Stimulated activated CD4-positive, alpha-beta T cell treated with anti-CD3 and anti-CD28 coated beads, Interleukin-2, amount 100 ng/mL, for 48 hours (primary cell): ENCODE measurements at regions not wholly inside any gene's neighbourhood (a gene's known extent, or its start where the extent isn't known, plus 50 kb on each side); places are given as distances from the start of the nearest gene placed in this dataset.
"Not testable (repeated sequence)": the region's sequence is repeated elsewhere in the genome, so short reads cannot be mapped to it uniquely, and the experiment has no call there.

Experiments used
- DNase-seq, 2 donors: peaks; one replicate each; pipeline ENCODE4 v3.0.0-alpha.2; 2020

- no peak for DNase-seq
Measured at GRCh38 chr2:128603411-128603924, 284.8 kb upstream of the HS6ST1 start.

DNA sequence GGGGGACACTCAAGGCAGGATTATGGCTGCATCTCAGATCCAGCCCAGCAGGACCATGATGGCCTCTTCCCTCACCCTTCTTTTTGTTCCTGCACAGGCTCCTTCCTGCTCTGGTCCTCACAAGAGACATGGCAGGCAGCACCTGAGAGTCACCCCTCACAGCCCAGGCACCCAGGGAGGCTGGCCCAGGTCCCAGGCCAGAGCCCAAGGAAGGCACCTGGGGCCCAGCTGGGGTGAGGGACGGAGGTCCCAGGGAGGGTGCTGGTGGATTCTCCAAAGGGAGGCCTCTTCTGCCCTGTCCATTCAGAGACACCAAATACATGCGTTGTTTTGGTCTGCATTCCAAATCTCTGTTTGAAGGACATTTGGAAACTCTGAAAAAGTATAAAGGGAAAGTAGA, 285.4 kb upstream of the HS6ST1 start:
- DNase-seq = no peak

DNA sequence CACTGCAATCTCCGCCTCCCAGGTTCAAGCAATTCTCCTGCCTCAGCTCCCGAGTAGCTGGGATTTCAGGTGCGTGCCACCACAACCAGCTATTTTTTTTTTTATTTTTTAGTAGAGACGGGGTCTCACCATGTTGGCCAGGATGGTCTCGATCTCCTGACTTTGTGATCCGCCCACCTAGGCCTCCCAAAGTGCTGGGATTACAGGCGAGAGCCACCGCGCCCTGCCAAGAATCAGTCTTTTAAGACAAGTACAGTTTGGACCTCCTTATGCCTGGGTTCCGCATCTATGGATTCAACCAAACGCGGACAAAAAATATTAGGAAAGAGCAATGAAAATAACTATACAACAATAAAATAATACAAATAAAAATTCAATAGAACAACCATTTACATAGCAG, 285.9 kb upstream of the HS6ST1 start:
- DNase-seq = not testable (repeated sequence)

- no peak for DNase-seq
Measured at GRCh38 chr2:128605421-128605820, 286.8 kb upstream of the HS6ST1 start.

DNA sequence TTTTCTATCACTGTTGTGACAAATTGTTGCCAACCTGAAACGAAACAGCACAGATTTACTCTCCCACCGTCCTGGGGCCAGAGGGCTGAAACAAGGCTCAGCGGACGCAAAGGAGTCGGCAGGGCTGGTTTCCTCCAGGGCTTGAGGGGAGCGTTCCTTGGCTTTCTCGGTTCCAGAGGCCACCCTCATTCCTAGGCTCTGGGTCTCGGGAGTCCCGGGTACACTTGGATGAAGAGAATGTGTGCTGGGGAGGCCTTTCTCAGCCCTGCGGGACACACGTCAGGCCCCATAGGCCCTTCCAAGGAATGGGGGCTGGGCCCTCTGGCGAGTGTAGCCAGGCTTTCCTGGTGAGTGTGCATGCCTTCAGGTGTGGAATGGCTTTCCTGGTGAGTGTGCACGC, 287.3 kb upstream of the HS6ST1 start:
- DNase-seq = no peak

- no peak for DNase-seq
Measured at GRCh38 chr2:128606837-128607236, 288.2 kb upstream of the HS6ST1 start.

DNA sequence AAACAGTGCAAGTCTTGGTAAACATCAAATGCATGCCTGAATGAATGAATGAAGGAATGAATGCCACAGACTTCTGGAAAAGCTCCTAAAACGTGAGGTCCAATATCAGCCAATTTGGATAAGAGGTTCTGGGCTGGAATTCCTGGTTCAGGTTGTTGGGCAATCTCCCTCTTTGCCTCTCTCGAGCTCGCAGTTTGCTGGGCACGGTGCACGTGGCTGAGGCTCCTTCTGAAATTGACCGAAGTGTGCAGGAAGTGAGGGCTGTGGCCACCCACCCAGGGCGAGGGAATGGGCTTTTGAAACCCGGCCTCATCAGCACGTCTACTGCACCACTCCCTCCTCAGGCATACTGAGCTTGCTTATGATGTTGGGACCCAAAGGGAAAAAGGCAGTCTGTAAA, 288.8 kb upstream of the HS6ST1 start:
- no peak for DNase-seq

DNA sequence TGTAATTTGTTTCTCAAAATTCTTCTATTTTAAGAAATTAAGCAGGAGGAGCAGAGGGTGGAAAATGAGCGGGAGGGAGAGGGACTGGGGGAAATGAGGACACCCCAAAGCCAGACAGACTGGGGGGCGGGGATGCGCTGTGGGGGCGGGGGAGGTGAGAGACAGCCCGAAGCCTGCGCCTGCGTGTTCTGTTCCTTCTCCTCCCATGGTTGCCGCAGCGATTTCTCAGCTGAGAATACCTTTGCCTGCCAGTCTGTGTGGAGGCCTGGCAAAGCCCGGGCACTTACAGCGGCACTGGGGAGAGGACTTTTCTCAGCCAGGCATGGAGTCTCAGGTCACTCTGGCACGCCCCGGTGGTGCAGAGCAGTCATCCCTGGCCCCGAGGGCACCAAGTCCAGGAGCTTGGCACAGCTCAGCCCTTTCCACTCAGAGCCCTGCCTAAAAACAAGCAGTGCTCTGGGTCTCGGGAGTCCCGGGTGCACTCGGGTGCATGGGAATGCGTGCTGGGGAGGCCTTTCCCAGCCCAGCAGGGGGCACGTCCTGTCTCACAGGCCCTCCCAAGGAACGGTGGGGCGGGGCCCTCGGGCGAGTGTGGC, 289.3 kb upstream of the HS6ST1 start:
- no peak for DNase-seq

GRCh38 chr2:128608921-128609880, 290.5 kb upstream of the HS6ST1 start:
- DNase-seq = no peak

- DNase-seq = no peak
Measured at GRCh38 chr2:128610496-128610895, 291.8 kb upstream of the HS6ST1 start.

DNA sequence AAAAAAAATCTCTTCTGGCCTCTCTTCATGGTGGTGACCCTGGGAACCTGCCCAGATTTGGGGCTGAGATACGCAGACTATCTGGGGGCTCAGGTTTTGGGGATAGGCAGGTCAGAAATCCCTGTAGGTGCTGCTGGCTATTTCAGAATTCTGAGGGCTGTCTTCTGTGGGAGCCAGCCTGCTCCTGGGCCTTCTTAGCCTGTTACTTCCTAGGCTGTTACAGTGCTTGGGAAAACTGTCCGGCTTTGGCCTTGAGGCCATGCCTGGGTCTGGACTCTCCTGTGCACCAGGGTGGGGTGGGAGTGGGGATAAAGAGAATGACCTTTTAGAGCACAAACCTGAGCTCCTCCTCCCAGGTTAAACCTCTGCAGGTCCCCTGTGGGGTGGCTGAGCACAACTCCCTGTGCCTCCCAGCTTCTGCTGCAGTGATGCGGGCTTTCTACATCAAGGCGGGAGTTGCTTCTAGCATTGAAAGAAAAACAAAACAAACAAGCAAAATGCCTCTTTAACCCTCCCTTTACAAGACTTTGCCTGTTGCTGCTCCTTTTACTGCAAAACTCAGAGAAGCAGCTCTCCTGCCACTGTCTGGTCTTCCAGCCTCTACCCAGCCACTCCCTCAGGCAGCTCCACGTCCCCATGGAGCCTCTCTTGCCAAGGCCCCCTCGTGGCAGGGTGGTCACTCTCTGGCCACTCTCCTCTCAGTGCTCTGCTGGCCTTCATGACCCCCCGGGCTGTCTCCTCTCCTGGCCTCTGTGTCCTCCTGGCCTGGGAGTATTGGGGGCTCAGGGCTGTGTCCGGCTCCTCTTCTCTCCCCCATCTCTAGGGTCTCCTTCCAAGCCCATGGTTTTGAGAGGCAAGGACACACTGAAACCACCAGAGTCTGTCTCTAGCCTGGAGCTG, 293.0 kb upstream of the HS6ST1 start:
- no peak for DNase-seq

DNA sequence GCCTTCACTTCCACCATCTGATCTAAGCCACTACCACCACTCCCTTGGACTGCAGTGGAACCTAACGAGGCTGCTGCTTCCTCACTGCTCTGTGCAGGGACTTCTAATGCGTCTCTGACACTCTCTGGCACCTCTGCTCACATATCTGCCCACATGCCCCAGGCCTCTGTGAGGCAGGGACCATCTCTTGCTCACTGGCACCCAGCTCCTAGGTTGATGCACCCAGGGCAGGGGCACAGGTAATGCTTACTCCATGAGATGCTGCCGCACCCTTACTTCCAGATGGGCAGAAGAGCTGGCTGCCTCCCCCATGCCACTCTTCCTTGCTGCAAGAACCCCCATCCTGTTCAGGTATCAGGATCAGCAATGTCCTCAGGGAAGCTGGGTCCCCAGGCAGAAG, 294.0 kb upstream of the HS6ST1 start:
- DNase-seq = no peak

- no peak for DNase-seq
Measured at GRCh38 chr2:128613351-128613750, 294.7 kb upstream of the HS6ST1 start.

GRCh38 chr2:128613876-128614275, 295.2 kb upstream of the HS6ST1 start:
- no peak for DNase-seq

GRCh38 chr2:128614907-128615306, 296.2 kb upstream of the HS6ST1 start:
- not testable (repeated sequence) for DNase-seq

GRCh38 chr2:128615571-128615970, 296.9 kb upstream of the HS6ST1 start:
- no peak for DNase-seq

DNA sequence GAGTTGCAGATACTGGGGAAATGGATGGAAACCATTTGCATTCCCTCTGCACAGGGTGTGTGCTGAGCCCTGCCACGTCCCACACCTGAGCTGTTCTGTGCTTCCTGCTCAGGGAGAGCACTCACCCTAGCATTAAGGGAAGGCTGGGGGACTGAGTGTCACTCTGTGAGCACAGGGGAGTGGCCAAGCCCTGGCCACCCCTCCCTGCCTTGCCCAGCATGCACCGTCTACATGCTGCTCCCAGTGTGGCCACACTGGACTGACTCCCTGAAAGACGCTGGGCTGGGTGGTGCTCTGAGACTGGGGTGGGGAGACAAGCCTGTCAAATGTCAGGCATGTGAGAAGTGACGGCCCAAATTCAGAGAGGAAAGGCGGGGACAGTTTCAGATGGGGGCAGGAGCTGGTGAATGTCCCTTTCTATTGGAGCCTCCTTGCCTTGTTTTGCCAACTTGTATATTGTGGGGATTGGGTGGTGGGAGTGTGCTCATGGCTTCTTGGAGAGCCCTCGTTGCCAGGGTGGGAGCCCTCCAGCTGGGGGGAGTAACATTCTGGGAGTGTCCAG, 298.4 kb upstream of the HS6ST1 start:
- no peak for DNase-seq

DNA sequence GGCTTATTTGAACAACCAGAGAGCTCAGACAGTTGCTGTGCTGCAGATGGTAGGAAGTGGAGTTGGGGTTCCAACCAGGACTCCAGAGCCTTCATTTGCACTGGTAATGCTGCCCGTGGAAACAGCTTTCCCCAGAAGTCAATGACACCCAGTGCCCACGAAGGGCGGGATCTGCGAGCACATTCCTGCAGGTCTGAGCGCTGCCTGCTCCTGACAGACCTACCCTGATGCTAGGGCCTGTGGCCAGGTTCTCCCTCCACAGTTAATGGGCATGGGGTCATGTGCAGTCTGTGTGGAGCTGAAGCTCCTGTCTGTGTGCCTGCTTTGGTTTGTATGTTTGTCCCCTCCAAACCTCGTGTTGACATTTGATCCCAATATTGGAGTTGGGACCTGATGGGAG, 299.0 kb upstream of the HS6ST1 start:
- DNase-seq = no peak

- no peak for DNase-seq
Measured at GRCh38 chr2:128618642-128619041, 300.0 kb upstream of the HS6ST1 start.

DNA sequence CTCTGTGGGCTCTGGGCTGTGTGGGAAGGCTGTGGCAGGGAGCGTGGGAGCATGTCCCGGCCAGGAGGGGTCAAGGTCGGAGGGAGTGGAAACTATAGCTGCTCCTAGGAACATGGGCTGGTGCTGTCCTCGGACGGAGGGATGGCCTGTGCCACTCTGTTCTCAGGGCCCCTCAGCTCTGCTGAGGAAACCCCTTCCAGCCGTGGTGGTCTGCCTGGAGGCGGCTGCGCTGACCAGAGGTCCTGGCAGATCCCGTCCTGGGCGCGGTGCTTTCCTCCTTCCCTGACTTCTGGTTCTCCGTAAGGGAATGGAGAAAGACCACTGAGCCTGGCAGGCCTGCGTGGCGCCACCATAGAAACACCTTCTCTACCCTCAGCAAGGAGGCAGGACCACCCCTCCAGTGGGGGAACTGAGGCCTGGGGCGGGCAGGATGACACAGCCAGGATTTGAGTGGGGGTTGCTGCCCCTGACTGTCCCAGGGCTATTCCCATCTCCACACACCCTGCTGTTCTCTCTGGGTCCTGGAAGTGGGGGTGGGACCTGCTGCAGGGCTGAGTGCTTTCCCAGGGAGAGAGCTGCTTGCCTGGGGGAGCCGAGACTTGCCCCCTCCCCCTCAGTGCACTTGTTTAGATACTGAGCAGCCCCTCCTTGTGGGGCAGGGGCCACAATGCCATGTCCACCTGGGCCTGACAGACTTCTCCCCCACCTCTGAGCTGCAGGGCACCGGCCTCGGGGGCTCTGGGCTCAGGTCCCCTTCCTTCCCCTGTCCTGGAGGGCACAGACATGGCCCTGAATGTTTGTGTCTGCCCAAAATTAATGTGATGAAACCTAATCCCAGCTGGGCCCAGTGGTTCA, 301.0 kb upstream of the HS6ST1 start:
- no peak for DNase-seq

- no peak for DNase-seq
Measured at GRCh38 chr2:128621074-128621473, 302.4 kb upstream of the HS6ST1 start.

- no peak for DNase-seq
Measured at GRCh38 chr2:128622371-128622770, 303.7 kb upstream of the HS6ST1 start.
